Stomach (tissue), 8 donors: ENCODE measurements at regions not wholly inside any gene's neighbourhood (a gene's known extent, or its start where the extent isn't known, plus 50 kb on each side); places are given as distances from the start of the nearest gene placed in this dataset.

Source experiments
- DNase-seq, 2 donors: peaks; one replicate each; pipeline versions ENCODE4 v3.0.0 to v3.0.0-alpha.2; 2013 to 2019
- H3K27ac ChIP-seq, 5 donors: fragments of 200-600 bp in 4 of 5; sonication (generic) in 4 of 5; one replicate each; pipeline ENCODE4 v1.5.1; 2013 to 2019; ENCODE audit warnings: mild to moderate bottlenecking in 1 of 5, moderate library complexity in 1 of 5
- H3K27me3 ChIP-seq, 3 donors: fragments of 200-600 bp; sonication (generic); one replicate each; pipeline ENCODE4 v1.5.1; 2017 to 2019; ENCODE audit warnings: mixed run types in 1 of 3
- H3K36me3 ChIP-seq, 4 donors: fragments of 200-600 bp; sonication (generic); 1 replicate in 3 of 4; 2 replicates in 1 of 4; pipeline ENCODE4 v1.5.1; 2016 to 2019
- H3K4me1 ChIP-seq, 4 donors: fragments of 200-600 bp; sonication (generic); one replicate each; pipeline ENCODE4 v1.5.1; 2016 to 2019
- H3K4me3 ChIP-seq, 4 donors: fragments of 200-600 bp; sonication (generic) in 3 of 4; one replicate each; pipeline ENCODE4 v1.5.1; 2016 to 2019; ENCODE audit warnings: mild to moderate bottlenecking in 1 of 4
- H3K9me3 ChIP-seq, 4 donors: fragments of 200-600 bp; sonication (generic); one replicate each; pipeline ENCODE4 v1.5.1; 2016 to 2019
- EP300 ChIP-seq: sonication (generic); formaldehyde crosslinking; IDR thresholded peaks from one replicate; pipeline ENCODE4 v1.6.1; 2017; ENCODE audit warnings: antibody characterized with exemption
- POLR2A ChIP-seq, 4 donors: fragments of 450-650 bp; IDR thresholded peaks; one replicate each; pipeline ENCODE4 v1.6.1; 2016; ENCODE audit warnings: antibody characterized with exemption in 4 of 4, control low read depth in 2 of 4, mild to moderate bottlenecking in 1 of 4, moderate library complexity in 1 of 4
- POLR2AphosphoS5 ChIP-seq, 3 donors: sonication (generic); formaldehyde crosslinking; IDR thresholded peaks; one replicate each; pipeline ENCODE4 v1.6.1; 2016; ENCODE audit warnings: antibody characterized with exemption in 3 of 3
- WGBS, 5 donors: extraction: QIAGEN DNeasy Blood & Tissue Kit in 3 of 5; methylation state at CpG; one replicate each; pipeline versions ENCODE4 v1.1.5 to v1.1.7; 2013 to 2018; 5-methylcytosine and 5-hydroxymethylcytosine counted together
- intact Hi-C: fragments of 100-400 bp; cut with DNase I; formaldehyde crosslinking; loops from one replicate; pipeline ENCODE4 v1.15.1; 2023; ENCODE audit warnings: low total_unique reads
- TF ChIP-seq, protein P1 (sequence below), 7 experiments: fragments of 450-650 bp in 4 of 7; fragments of 200-600 bp in 3 of 7; sonication (generic) in 3 of 7; IDR thresholded peaks; one replicate each; pipeline ENCODE4 v1.5.1; 2016 to 2019; ENCODE audit warnings: antibody characterized with exemption in 7 of 7, control low read depth in 2 of 7, mild to moderate bottlenecking in 1 of 7
- donor health status: healthy with polysubstance abuse.
- donor health status: Bipolar disorder and iron deficiency.
- donor health status: healthy.

DNA sequence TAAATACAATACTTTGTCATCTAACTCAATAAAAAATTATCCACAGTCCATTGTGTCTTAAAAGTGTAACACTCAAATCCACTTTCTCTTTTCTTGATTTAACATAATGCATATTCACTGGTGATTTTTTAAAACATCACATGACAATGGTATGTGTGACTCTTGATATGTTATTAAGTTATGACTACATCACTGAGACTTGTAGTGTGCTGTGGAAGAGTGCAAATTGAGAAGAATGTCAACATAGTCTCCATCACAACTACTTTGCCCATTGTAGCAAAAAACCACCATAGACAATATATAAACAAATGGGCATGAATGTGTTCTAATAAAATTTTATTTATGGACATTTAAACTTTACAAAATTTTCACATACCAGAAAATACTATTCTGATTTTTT lies 380.7 kb upstream of the PMFBP1 start:
- Histone ChIP-seq H3K9me3 (peaks cover 0 to 7% (median 3%) of the 10 kb centered on the region in 4 donors), H3K36me3 (no peaks in the 10 kb centered on the region), H3K4me1 (no peaks in the 10 kb centered on the region), H3K4me3 (no peak overlapping the region), H3K27ac (no peak overlapping the region), H3K27me3 (no peaks in the 10 kb centered on the region)
- TF ChIP-seq EP300 (no peak), POLR2A (IDR thresholded peaks at IDR 0.05) (no peak), POLR2AphosphoS5 (IDR thresholded peaks at IDR 0.05) (no peak)
- TF ChIP-seq, protein P1, sequence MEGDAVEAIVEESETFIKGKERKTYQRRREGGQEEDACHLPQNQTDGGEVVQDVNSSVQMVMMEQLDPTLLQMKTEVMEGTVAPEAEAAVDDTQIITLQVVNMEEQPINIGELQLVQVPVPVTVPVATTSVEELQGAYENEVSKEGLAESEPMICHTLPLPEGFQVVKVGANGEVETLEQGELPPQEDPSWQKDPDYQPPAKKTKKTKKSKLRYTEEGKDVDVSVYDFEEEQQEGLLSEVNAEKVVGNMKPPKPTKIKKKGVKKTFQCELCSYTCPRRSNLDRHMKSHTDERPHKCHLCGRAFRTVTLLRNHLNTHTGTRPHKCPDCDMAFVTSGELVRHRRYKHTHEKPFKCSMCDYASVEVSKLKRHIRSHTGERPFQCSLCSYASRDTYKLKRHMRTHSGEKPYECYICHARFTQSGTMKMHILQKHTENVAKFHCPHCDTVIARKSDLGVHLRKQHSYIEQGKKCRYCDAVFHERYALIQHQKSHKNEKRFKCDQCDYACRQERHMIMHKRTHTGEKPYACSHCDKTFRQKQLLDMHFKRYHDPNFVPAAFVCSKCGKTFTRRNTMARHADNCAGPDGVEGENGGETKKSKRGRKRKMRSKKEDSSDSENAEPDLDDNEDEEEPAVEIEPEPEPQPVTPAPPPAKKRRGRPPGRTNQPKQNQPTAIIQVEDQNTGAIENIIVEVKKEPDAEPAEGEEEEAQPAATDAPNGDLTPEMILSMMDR (IDR thresholded peaks at IDR 0.05): no peak
- no peak for DNase-seq
- intact Hi-C loops: no loop called here

DNA sequence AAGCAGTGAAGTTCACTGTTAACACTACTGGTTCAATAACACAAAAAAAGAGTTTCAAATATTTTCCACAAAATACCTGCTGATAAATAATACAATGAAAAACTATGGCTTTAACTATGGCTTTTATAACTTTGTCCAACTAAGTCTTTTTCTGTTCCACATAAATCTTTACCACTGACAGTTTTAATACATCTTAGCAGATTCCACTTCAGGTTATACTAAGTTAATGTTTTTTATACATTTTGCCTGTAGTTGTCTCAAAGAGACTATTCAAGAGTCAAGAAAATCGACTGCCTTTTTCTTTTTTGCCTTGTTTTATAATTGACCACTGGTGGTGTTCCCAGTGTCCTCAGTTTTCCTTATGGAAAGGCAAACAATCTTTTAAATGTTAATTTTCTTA lies 379.7 kb upstream of the PMFBP1 start:
- no peaks in the 10 kb centered on the region for H3K27me3 ChIP-seq
- intact Hi-C loops: no loop called here
- no peaks in the 10 kb centered on the region for H3K4me1 ChIP-seq
- TF ChIP-seq POLR2AphosphoS5 (IDR thresholded peaks at IDR 0.05): no peak
- H3K27ac ChIP-seq: no peak overlapping the region
- H3K36me3 ChIP-seq: no peaks in the 10 kb centered on the region
- peaks cover 0 to 13% (median 3%) of the 10 kb centered on the region in 4 donors for H3K9me3 ChIP-seq
- 84 to 98% (median 94%) methylated on average over 1 of the region's 1 CpG for WGBS, 5 donors
- no peak overlapping the region for H3K4me3 ChIP-seq
- no peak for DNase-seq

DNA sequence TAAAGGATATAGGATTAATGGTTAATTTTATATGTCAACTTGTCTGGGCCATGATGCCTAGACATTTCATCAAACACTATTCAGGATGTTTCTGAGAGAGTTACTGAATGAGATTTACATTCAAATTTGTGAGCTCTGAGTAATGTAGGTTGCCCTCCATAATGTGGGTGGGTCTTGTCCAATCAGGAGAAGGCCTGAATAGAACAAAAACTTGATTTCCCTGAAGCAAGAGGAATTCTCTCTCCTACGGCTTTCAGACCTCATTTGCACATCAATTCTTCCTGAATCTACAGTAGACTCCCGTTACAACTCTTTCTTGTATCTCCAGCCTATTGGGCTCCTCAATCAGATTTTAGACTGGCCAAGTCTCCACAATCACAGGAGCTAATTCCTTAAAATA lies 377.9 kb upstream of the PMFBP1 start:
- intact Hi-C loops: no loop called here
- Histone ChIP-seq H3K9me3 (peaks cover 0 to 13% (median 3%) of the 10 kb centered on the region in 4 donors), H3K4me3 (no peak overlapping the region), H3K4me1 (no peaks in the 10 kb centered on the region), H3K36me3 (no peaks in the 10 kb centered on the region), H3K27ac (no peak overlapping the region), H3K27me3 (no peaks in the 10 kb centered on the region)
- 89 to 98% (median 95%) methylated on average over 2 of the region's 2 CpGs for WGBS, 5 donors
- TF ChIP-seq, protein P1 (IDR thresholded peaks at IDR 0.05): no peak
- DNase-seq: no peak

DNA sequence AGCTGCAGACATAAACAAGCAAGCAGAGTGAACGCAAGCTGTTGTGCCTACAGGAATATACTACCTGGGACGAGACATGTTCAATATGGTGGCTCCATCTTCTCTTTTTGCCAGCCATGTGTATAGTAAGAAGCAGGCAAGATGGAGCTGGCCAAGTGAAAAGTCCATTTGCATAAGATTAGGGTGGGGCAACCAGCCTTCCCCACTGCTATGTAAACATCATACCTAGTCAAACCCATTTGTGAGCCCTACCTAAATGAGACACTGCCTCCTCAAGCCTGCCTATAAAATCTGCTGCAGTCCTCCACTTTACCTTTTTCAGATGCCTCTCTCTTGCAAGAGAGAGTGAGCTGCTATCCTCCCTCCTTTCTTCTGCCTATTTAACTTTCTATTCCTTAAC lies 370.1 kb upstream of the PMFBP1 start:
- Histone ChIP-seq H3K9me3 (peaks cover 0 to under 1% (median 0%) of the 10 kb centered on the region in 4 donors), H3K27me3 (no peaks in the 10 kb centered on the region), H3K4me3 (no peak overlapping the region), H3K27ac (no peak overlapping the region), H3K36me3 (no peaks in the 10 kb centered on the region), H3K4me1 (no peaks in the 10 kb centered on the region)
- WGBS, 5 donors: 94 to 100% (median 98%) methylated on average over 2 of the region's 2 CpGs
- TF ChIP-seq EP300: no peak
- no peak for TF ChIP-seq POLR2A (IDR thresholded peaks at IDR 0.05)
- no peak for TF ChIP-seq POLR2AphosphoS5 (IDR thresholded peaks at IDR 0.05)
- TF ChIP-seq, protein P1 (IDR thresholded peaks at IDR 0.05): no peak
- DNase-seq: no peak
- intact Hi-C loops: no loop called here

DNA sequence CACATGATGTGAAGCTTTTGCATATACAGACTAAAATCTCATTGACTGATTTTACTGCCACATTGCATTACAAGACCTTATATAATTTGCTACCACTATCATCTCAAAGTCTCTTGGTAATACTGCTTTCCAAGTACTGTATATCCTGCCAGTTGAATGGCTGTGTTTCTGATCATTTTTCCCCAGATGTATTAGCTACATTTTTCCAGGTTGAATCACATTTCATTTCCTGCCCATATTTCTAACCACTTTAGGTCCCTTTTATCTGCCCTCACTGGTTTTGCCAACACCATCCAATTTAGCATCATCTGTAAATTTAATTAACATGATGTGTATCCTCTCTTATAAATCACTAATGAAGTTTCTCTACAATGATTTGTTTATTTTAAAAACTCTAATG lies 365.7 kb upstream of the PMFBP1 start:
- no peak overlapping the region for H3K4me3 ChIP-seq
- no peaks in the 10 kb centered on the region for H3K36me3 ChIP-seq
- no peak overlapping the region for H3K27ac ChIP-seq
- no peak for DNase-seq
- no peaks in the 10 kb centered on the region for H3K27me3 ChIP-seq
- no peak for TF ChIP-seq POLR2AphosphoS5 (IDR thresholded peaks at IDR 0.05)
- no peaks in the 10 kb centered on the region for H3K9me3 ChIP-seq
- H3K4me1 ChIP-seq: no peaks in the 10 kb centered on the region
- intact Hi-C loops: no loop called here
